HG02938 (cell line): ENCODE measurements at regions not wholly inside any gene's neighbourhood (a gene's known extent, or its start where the extent isn't known, plus 50 kb on each side); places are given as distances from the start of the nearest gene placed in this dataset.
"Not testable (repeated sequence)": the region's sequence is repeated elsewhere in the genome, so short reads cannot be mapped to it uniquely, and the experiment has no call there.

ENCODE experiments used
- ATAC-seq: cut with Tn5 transposase; IDR thresholded peaks from one replicate; pipeline ENCODE4 v1.9.1; 2021; ENCODE audit warnings: mild to moderate bottlenecking, moderate library complexity; ENCODE audit not compliant: unreplicated experiment

DNA sequence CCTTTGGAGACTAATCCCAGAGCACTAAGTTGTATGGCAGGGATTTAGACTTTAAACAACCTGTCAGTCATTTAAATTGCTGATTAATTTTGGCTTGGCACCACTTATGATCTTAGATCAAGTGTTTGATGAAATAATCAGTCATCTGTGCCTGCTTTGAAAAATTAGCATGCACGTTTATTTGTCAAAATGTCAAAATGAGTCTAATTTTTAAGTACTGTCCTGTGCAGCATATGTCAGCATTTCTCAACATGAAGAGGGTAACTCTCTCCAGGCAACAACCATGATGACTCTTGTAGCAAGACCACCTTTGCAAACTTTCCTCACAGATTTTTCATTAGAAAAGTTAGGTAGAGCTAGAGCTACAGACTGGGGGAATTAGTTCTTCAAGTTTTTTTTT, 155.7 kb upstream of the GJE1 start:
- no peak for ATAC-seq

DNA sequence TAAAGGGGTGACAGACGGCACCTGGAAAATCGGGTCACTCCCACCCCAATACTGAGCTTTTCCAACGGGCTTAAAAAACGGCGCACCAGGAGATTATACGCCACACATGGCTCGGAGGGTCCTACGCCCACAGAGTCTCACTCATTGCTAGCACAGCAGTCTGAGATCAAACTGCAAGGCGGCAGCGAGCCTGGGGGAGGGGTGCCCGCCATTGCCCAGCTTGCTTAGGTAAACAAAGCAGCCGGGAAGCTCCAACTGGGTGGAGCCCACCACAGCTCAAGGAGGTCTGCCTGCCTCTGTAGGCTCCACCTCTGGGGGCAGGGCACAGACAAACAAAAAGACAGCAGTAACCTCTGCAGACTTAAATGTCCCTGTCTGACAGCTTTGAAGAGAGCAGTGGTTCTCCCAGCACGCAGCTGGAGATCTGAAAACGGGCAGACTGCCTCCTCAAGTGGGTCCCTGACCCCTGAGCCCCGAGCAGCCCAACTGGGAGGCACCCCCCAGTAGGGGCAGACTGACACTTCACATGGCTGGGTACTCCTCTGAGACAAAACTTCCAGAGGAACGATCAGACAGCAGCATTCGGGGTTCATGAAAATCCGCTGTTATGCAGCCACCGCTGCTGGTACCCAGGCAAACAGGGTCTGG, 162.8 kb upstream of the GJE1 start:
- ATAC-seq, result not testable (repeated sequence)

DNA sequence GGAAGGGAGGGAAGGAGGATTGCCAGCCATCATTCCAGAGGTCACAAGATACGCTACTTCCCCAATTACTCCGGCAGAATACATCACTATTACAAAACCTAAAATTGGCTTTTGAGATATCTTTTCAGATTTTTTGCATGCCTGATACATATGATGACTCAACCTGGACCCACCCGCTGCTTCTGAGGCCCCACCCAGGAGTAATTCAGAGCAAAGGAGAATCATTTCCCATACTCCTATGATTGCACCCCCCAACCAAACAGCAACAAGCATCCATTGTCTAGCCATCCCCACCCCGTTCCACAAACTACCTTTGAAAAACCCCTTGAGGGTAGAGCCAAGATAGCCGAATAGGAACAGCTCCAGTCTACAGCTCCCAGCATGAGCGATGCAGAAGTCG, 163.5 kb upstream of the GJE1 start:
- ATAC-seq, result no peak

DNA sequence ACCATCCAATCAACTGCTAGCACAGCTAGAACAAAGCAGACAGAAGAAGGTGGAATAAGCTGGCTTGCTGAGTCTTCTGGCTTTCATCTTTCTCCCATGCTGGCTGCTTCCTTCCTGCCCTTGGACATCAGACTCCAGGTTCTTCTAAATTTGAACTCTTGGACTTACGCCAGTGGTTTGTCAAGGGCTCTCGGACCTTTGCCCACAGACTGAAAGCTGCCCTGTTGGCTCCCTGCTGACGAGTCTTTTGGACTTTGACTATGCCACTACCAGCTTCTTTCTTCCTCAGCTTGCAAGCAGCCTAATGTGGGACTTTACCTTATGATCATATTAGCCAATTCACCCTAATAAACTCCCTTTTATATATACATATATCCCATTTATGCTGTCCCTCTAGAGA, 164.1 kb upstream of the GJE1 start:
- no peak for ATAC-seq

DNA sequence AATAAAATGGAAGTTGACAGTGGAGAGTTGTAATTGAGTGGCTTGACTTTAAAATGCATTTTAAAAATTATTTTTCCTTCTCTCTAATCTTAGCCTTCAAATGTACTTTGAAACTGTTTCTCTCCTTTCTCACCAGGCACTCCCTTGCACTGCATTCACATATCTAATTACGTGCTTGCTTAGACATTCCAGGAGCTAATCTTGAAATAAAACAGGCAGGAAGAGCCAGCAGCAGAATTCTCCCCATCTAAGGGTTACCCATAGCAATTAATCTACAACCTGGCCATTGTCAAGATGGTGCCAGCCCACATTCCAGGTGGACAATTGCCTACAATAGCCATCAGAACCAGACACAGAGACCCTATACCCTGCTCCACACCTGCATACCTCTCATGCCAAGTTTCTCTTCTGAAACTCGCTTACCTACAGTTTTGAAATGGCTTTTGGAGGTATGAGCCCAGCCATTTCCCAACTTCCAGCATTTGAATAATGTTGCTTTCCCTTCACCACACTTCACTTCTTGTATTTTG, 167.6 kb upstream of the GJE1 start:
- no peak for ATAC-seq

DNA sequence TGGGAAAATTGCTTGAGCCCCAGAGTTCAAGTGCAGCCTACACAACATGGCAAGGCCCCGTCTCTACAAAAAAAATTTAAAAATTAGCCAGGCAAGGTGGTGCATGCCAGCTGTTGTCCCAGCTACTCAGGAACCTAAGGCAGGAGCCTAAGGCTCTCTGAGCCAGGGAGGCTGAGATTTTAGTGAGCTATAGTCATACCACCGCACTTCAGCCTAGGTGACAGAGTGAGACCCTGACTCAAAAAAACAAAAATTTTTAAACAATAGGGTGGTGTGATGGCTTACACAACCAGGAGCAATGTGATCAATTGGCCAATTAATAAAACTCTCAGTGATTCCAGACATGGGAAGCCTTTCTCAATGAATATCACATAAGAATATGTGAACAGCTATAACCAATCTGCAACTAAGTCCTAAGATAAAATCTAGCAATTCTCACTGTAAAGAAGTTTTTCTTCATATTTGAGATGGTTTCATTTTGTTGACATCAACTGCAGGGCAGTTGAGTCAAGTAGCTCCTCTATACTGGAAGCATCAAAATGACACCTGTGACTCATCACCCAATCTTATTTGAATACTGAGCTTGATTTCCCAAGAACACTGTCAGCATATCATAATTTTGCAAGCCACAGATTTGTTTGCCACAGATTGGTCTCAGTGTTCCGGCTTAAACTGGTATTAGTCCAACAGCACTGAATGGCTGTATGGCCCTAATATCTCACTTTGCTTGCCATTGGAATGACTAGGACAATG, 169.0 kb upstream of the GJE1 start:
- no peak for ATAC-seq

DNA sequence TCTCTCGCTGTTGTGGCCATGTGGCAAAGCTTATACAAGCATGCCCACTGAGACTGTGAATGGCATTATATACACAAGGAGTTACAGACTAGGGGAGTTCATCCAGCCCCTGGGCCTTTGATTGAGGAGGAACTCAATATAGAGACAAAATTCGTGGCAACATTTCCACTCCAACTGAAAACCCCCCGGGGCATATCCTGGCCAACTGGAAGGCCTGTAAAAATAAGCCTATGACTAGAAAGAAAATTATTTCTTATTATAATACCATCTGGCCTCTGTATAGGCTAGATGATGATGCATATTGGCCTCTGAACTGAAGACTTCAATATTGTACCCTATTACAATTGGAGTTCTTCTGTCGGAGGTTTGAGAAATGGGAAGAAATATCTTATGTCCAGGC, 175.5 kb upstream of the GJE1 start:
- no peak for ATAC-seq

DNA sequence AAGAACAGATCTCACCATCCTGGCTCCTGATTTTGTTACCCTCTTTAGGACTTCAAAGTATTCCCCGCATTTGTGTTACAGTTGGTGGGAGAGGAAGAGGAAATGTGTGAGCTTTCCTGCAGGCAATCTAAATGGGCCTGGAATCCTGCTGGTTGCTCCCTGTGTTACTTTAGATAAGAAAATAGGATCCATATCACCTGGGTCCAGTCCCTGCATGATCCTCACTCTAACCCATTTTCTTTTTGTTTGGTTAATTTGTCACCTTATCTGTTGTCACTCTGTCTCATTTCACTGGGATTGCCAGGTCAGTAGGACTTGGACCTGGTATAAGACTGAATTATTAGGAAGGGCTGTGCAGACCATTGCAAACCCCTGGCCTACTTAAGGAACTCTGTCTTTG, 175.9 kb upstream of the GJE1 start:
- no peak for ATAC-seq

DNA sequence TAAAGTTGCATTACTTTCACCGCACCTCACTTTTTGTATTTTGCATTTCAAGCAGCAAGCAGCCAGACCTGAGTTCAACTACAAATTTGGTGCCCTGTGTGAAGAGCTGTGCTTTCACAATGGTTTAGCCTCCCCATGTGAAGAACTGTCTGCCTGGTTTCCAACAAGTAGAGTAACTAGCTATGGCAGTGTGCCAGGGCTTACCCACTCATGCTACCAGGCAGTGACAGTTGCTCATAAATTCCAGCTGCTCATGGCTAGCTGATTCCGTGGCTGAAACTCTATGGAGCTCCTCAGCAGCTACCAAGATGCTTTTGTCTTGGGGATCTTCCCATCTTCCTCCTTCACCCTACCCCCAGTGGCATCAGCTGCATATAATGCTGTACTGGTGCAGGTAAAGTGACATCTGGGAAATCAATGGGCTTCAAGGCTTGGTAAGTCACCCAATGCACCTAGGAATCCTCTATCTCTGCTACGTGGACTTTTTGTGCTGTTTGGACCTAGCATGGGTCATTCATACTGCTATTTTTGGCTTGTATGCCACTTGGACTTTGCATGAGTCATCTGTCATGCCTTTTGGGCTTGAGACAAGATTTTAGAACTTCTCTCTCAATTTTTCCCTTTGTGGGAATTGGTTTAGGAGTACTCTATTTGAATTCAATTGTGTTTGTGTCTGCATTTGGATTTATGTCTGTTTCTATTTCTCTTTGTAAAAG, 176.5 kb upstream of the GJE1 start:
- no peak for ATAC-seq

DNA sequence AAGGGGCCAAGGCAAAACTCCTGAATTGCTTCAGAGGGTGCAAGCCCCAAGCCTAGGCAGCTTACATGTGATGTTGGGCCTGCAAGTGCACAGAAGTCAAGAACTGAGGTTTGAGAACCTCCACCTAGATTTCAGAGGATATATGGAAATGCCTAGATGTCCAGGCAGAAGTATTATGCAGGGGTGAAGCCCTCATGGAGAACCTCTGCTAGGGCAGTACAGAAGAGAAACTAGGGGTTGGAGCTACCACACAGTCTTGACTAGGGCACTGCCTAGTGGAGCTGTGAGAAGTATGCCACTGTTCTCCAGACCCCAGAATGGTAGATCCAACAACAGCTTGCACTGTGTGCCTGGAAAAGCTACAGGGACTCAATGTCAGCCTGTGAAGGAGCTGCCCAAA, 179.7 kb upstream of the GJE1 start:
- no peak for ATAC-seq

DNA sequence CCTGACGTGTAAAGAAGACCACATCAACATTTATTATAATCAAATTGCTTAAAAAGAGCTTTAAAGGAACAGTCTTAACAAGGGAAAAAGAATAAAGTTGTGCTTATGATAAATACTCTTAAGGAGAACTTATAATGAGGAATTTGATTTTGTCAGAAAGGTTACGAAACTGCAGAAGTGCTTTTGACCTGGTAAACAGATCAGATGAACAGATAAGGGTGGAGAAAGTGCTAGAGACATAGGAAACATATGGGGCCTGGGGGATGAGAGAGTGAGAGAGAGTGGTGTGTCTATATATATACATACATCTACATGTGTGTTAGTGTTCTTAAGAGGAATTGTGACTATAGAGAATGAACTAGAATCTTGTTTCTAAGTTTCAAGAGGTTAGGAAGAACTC, 186.2 kb upstream of the GJE1 start:
- ATAC-seq, result no peak

DNA sequence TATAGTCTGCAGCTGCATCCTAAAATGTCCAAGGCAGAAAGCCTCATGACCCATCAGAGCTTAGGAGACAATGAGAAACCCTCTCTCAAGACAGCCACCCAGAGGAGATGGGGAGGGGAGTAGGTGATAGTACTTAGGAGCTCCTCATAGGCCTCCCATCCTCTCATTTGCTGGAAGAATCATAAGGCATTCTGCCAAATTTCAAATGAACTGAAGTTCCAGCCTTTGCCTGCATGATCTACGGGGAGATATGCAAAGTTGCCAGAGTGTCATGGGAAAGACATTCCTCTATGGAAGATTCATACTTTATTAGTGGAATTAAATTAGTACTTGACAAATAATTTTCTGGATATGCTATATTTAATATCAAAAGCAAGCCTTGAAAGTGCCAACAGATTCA, 194.1 kb upstream of the GJE1 start:
- ATAC-seq, result no peak

DNA sequence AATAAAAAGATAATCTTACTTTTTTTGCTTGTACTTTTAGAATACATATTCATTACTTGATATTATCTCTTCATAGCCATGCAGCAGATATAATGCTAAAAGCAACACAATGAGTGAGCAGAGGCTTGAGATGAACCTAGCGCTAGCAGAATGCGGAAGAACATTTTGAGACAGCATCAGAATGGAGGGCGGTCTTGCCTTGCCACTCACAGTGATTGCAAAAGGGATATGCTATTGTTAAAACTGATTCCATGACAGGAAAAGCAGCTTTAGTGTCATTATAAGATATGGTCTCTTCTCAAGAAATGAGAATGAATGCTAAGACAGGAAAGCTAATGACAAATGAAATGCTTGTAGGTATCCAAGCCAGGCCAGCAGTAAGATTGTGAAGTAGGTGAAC, 200.0 kb upstream of the GJE1 start:
- ATAC-seq, result no peak

DNA sequence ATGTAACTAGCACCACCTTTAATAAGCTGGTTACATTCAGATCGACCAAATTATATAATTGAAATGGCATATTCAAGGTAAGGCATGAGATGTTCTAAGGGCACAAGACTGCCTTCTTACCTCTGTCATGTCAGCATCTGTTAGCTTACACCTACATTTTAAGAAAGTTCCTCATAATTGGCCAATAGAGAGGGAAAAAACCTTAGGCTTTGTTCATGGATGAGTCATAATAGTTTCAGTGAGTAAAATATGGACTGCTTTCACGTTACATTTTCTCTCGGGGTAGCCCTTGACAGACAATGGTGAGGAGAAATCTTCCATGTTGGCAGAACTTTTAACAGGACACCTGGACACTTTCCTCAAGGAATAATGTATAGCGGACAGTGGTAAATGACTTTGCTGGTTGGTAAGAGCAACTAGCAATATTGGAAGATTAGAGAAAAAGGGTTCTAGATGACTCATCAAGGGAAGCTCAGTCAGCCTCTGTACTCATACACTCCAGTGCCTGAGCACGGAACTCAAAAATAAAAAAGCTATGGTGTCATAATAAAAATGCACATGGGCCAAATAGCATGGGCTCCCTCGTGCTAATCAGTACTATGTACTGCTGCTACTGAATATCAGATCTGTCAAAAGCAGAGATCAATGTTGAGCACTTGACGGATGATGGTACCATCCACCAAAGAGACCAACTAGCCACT, 206.4 kb upstream of the GJE1 start:
- not testable (repeated sequence) for ATAC-seq

DNA sequence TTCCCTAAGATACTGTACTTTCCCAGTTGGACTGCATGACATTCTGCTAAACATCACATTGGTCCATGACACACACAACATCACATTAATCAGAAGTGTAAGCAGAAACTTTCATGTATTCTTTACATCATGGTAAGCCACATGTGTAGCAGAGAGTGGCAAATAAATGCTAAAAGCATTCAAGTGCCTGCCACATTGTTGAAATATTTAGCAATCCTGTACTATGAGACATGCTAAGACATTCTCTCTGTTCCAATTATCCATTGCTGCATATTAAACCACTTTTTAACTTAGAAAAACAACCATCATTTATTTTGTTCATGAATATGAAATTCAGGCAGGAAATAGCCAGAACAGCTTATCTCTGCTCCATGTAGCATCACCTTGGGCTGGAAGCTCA, 207.7 kb upstream of the GJE1 start:
- ATAC-seq, result no peak

DNA sequence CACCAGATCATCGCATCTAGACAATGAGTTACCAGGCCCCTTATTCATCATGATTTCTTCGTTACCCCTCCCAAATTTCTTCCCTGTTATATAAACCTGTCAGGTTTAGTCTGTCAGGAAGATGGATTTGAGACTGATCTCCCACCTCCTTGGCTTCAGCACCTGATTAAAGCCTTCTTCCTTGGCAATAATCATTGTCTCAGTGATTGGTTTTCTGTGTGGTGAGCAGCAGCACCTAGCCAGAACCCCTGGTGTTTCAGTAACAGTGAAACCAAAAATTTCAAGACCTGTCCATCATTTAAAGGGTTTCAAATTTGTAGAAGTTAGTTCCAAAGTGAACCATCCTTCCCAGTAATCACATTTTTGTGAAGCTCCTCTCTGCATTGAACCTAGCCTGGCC, 209.8 kb upstream of the GJE1 start:
- no peak for ATAC-seq

DNA sequence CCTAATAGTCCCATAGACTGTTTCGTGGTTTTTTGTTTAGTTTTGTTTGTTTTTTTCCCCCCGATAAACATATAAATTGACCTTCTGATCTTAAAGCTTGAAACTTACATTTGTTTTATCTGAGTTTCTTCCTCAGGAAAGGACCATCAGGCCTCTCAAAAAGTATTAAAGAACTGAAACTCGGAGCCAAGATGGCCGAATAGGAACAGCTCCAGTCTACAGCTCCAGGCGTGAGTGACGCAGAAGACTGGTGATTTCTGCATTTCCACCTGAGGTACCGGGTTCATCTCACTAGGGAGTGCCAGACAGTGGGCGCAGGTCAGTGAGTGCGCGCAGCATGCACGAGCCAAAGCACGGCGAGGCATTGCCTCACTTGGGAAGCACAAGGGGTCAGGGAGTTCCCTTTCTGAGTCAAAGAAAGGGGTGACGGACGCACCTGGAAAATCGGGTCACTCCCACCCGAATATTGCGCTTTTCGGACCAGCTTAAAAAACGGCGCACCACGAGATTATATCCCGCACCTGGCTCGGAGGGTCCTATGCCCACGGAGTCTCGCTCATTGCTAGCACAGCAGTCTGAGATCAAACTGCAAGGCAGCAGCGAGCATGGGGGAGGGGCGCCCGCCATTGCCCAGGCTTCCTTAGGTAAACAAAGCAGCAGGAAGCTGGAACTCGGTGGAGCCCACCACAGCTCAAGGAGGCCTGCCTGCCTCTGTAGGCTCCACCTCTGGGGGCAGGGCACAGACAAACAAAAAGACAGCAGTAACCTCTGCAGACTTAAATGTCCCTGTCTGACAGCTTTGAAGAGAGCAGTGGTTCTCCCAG, 215.8 kb upstream of the GJE1 start:
- ATAC-seq, result not testable (repeated sequence)

DNA sequence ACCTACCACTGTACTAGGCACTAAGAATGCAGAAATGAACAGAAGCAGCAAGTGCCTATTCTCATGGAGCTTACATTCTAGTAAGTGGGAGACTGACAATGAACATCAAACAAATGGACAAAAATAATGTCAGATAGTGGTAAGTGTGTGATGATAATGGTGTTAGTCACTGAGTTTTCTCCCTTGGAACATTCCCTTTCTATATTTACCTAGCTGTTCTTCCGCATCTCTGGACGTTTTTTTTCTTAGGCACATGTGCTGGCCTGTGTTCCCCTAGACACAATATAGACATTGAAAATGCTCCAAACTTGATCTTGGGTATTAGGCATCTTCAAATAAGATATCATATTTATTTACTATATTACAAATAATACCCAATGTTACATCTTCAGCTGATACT, 218.1 kb upstream of the GJE1 start:
- no peak for ATAC-seq

DNA sequence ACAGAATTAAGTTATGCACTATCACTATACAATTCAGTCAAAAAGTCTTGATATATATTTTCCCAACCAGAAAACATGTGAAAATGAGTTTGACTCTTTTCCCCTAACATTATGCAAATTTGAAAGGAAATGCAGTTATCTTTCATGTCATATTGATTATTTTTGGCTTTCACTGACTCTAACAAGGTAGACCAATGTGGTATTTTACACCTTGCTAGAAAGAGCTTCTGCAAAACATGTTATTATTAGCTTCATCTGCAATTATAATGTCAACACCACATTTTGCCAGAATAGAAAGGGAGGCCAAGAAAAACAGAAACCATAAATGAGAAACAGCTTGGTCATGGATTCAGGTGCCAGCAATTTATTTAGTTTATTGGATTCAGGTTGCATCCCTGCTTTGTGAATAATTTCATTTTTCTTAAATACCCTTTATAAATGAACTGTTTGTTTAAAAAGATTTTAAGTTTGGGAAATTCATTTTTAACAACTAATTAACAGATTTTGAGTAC, 226.1 kb upstream of the GJE1 start:
- no peak for ATAC-seq

DNA sequence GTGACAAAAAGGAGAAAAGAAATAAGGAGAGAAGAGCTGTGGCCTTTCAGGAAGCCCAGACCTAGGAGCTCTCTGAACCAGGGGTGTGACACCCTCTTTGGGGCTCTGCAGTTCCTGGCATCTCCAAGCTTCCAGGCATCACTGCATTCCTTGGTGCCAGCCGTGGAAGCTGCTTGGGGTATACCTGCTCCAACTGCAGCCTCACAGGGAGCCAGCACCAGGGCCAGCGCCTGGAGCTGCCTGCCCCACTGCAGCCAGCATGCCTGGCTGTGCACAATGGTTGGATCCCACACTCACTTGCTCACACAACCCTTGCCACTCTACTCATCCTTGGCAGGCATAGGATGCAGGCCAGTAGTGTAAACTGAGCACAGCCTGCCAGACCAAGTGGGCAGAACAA, 242.1 kb upstream of the GJE1 start:
- ATAC-seq, result no peak
